ENCODE measurements at regions not wholly inside any gene's neighbourhood (a gene's known extent, or its start where the extent isn't known, plus 50 kb on each side); places are given as distances from the start of the nearest gene placed in this dataset.

GRCh38 chr2:145047554-145047953, 527.6 kb upstream of the ZEB2 start:
- no peak for TF ChIP-seq CTCF (conservative IDR thresholded peaks at IDR 0.05; ENCODE audit: low read depth, low read length)
- DNase-seq (ENCODE audit: low read depth), result no peak
- H3K4me3 ChIP-seq (ENCODE audit: low read length), result no peak overlapping the region

DNA sequence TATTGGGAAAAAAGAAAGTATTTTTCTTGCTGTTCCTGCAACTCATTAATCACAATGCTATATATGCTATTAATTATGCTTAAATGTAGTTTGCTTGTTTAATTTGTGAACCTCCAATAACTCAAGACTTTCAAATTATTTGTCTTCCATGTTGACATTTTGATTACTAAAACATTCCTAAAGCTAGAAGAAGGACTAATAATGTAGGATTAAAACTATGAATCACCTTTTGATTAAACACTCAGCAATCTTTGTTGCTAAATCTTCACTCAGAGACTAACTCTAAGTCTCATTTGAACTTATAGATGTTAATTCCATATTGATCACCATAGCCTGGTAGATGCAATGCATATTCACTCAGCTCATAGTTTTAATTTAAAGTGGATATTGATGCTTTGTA, 524.6 kb upstream of the ZEB2 start:
- no peak overlapping the region for H3K4me3 ChIP-seq (ENCODE audit: low read length)
- DNase-seq (ENCODE audit: low read depth), result no peak
- TF ChIP-seq CTCF (conservative IDR thresholded peaks at IDR 0.05; ENCODE audit: low read depth, low read length), result no peak

GRCh38 chr2:145043399-145043834, 523.5 kb upstream of the ZEB2 start:
- TF ChIP-seq CTCF (conservative IDR thresholded peaks at IDR 0.05; ENCODE audit: low read depth, low read length), result no peak

GRCh38 chr2:145041706-145042105, 521.8 kb upstream of the ZEB2 start:
- no peak for DNase-seq (ENCODE audit: low read depth)
- no peak overlapping the region for H3K4me3 ChIP-seq (ENCODE audit: low read length)
- TF ChIP-seq CTCF (conservative IDR thresholded peaks at IDR 0.05; ENCODE audit: low read depth, low read length), result no peak

More at GRCh38 chr2:145043399-145043834, 523.5 kb upstream of the ZEB2 start:
- DNase-seq (ENCODE audit: low read depth), result no peak
- H3K4me3 ChIP-seq (ENCODE audit: low read length), result no peak overlapping the region

- no peak overlapping the region for H3K4me3 ChIP-seq (ENCODE audit: low read length)
- DNase-seq (ENCODE audit: low read depth), result no peak
- TF ChIP-seq CTCF (conservative IDR thresholded peaks at IDR 0.05; ENCODE audit: low read depth, low read length), result no peak
Measured at GRCh38 chr2:145040433-145040832, 520.5 kb upstream of the ZEB2 start.

DNA sequence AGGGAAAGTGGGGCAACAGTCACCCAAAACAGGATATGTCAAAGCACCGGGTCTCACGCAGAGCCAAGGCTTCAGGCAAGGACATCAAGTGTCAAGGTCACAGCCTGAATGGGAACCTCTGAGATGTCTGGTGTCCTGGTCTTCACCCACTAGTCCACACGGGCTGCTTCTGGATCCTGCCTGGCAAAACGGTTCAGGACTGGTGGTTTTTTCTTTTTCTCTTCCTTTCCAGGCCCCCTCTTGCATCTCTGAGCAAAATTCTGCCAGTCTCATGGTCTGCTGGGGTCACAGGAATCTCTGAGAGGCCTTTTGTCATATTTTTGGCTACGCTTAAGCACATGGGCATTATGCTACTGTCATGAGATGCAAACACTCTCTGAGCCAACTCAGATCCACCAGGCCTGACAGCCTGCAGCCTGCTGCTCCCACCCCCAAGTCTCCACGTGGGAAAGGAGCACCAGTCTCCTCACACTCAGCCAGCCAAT, 518.2 kb upstream of the ZEB2 start:
- TF ChIP-seq CTCF (conservative IDR thresholded peaks at IDR 0.05; ENCODE audit: low read depth, low read length), result no peak
- DNase-seq (ENCODE audit: low read depth), result no peak
- H3K4me3 ChIP-seq (ENCODE audit: low read length), result no peak overlapping the region

GRCh38 chr2:145036421-145037011, 516.6 kb upstream of the ZEB2 start:
- no peak overlapping the region for H3K4me3 ChIP-seq (ENCODE audit: low read length)
- no peak for DNase-seq (ENCODE audit: low read depth)
- no peak for TF ChIP-seq CTCF (conservative IDR thresholded peaks at IDR 0.05; ENCODE audit: low read depth, low read length)
